Muscle of back (tissue), 3 donors: ENCODE measurements at regions not wholly inside any gene's neighbourhood (a gene's known extent, or its start where the extent isn't known, plus 50 kb on each side); places are given as distances from the start of the nearest gene placed in this dataset.
"Not testable (repeated sequence)": the region's sequence is repeated elsewhere in the genome, so short reads cannot be mapped to it uniquely, and the experiment has no call there.

ENCODE experiments used
- DNase-seq, 3 donors: peaks; one replicate each; pipeline versions ENCODE4 v3.0.0 to v3.0.0-alpha.2; 2013

GRCh38 chr11:134665571-134666270, 253.7 kb upstream of the B3GAT1 start:
- no peak for DNase-seq

- no peak for DNase-seq
Observed at GRCh38 chr11:134665188-134665535, 253.1 kb upstream of the B3GAT1 start.

- no peak for DNase-seq
Observed at GRCh38 chr11:134664447-134665187, 252.6 kb upstream of the B3GAT1 start.

GRCh38 chr11:134663506-134664313, 251.7 kb upstream of the B3GAT1 start:
- no peak for DNase-seq

GRCh38 chr11:134662629-134663360, 250.8 kb upstream of the B3GAT1 start:
- no peak for DNase-seq

GRCh38 chr11:134661660-134662059, 249.6 kb upstream of the B3GAT1 start:
- no peak for DNase-seq

- no peak for DNase-seq
Observed at GRCh38 chr11:134660416-134660815, 248.4 kb upstream of the B3GAT1 start.

- no peak for DNase-seq
Observed at GRCh38 chr11:134659882-134660281, 247.8 kb upstream of the B3GAT1 start.

- peak in 2 of 3 donors; percentile 32 to 63 for DNase-seq
Observed at GRCh38 chr11:134658481-134659225, 246.6 kb upstream of the B3GAT1 start.

- no peak for DNase-seq
Observed at GRCh38 chr11:134657631-134658030, 245.6 kb upstream of the B3GAT1 start.

GRCh38 chr11:134656861-134657540, 245.0 kb upstream of the B3GAT1 start:
- no peak for DNase-seq

GRCh38 chr11:134656086-134656840, 244.2 kb upstream of the B3GAT1 start:
- not testable (repeated sequence) for DNase-seq

GRCh38 chr11:134655189-134655989, 243.3 kb upstream of the B3GAT1 start:
- DNase-seq: peak in 1 of 3 donors; percentile 21

GRCh38 chr11:134654161-134654915, 242.3 kb upstream of the B3GAT1 start:
- DNase-seq: no peak

- DNase-seq: no peak
Observed at GRCh38 chr11:134652586-134653255, 240.7 kb upstream of the B3GAT1 start.

GRCh38 chr11:134647066-134647743, 235.2 kb upstream of the B3GAT1 start:
- no peak for DNase-seq

- DNase-seq: no peak
Observed at GRCh38 chr11:134646561-134646960, 234.5 kb upstream of the B3GAT1 start.
